Left ventricle myocardium inferior (tissue), 1 donor: ENCODE measurements at regions not wholly inside any gene's neighbourhood (a gene's known extent, or its start where the extent isn't known, plus 50 kb on each side); places are given as distances from the start of the nearest gene placed in this dataset.
"Not testable (repeated sequence)": the region's sequence is repeated elsewhere in the genome, so short reads cannot be mapped to it uniquely, and the experiment has no call there.

Experiments
- DNase-seq: peaks from one replicate; pipeline ENCODE4 v3.0.0-alpha.2; 2020
- H3K27ac ChIP-seq: fragments of 200-600 bp; replicated peaks from 2 replicates; pipeline ENCODE4 v1.8.0; 2021
- H3K27me3 ChIP-seq: fragments of 200-600 bp; 2 replicates; pipeline ENCODE4 v1.8.0; 2021; ENCODE audit warnings: low read depth
- H3K36me3 ChIP-seq: fragments of 200-600 bp; 2 replicates; pipeline ENCODE4 v1.8.0; 2021
- H3K4me1 ChIP-seq: fragments of 200-600 bp; 2 replicates; pipeline ENCODE4 v1.8.0; 2021
- H3K4me3 ChIP-seq: fragments of 200-600 bp; 2 replicates; pipeline ENCODE4 v1.8.0; 2021; ENCODE audit warnings: mild to moderate bottlenecking, moderate library complexity
- H3K9me3 ChIP-seq: fragments of 200-600 bp; replicated peaks from 2 replicates; pipeline ENCODE4 v1.8.0; 2021
- intact Hi-C: fragments of 100-400 bp; cut with micrococcal nuclease; formaldehyde crosslinking; loops from one replicate; pipeline ENCODE4 v1.11.0; 2022
- TF ChIP-seq, protein P1 (sequence below): fragments of 200-600 bp; IDR thresholded peaks from 2 replicates; pipeline ENCODE4 v1.8.0; 2021; ENCODE audit warnings: antibody characterized with exemption, mild to moderate bottlenecking, borderline replicate concordance
- donor health status: DM: no; HTN: yes; CAD: no; lungs with severe emphysema.

- Histone ChIP-seq H3K27ac (no peak overlapping the region), H3K9me3 (no peaks in the 10 kb centered on the region), H3K4me1 (peaks cover 7% of the 10 kb centered on the region), H3K27me3 (peaks cover 47% of the 10 kb centered on the region), H3K4me3 (no peak overlapping the region), H3K36me3 (no peaks in the 10 kb centered on the region)
- intact Hi-C loops: no loop called here
- DNase-seq: no peak
- TF ChIP-seq, protein P1, sequence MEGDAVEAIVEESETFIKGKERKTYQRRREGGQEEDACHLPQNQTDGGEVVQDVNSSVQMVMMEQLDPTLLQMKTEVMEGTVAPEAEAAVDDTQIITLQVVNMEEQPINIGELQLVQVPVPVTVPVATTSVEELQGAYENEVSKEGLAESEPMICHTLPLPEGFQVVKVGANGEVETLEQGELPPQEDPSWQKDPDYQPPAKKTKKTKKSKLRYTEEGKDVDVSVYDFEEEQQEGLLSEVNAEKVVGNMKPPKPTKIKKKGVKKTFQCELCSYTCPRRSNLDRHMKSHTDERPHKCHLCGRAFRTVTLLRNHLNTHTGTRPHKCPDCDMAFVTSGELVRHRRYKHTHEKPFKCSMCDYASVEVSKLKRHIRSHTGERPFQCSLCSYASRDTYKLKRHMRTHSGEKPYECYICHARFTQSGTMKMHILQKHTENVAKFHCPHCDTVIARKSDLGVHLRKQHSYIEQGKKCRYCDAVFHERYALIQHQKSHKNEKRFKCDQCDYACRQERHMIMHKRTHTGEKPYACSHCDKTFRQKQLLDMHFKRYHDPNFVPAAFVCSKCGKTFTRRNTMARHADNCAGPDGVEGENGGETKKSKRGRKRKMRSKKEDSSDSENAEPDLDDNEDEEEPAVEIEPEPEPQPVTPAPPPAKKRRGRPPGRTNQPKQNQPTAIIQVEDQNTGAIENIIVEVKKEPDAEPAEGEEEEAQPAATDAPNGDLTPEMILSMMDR: no peak
Observed at GRCh38 chr13:27349458-27349857, 75.0 kb upstream of the GTF3A start.

GRCh38 chr13:27350825-27351224 lies 73.6 kb upstream of the GTF3A start:
- H3K9me3 ChIP-seq, DNase-seq, intact Hi-C loops, H3K36me3 ChIP-seq, H3K4me3 ChIP-seq, H3K27ac ChIP-seq: not testable (repeated sequence)
- H3K4me1 ChIP-seq: peaks cover 12% of the 10 kb centered on the region
- peaks cover 40% of the 10 kb centered on the region for H3K27me3 ChIP-seq

DNA sequence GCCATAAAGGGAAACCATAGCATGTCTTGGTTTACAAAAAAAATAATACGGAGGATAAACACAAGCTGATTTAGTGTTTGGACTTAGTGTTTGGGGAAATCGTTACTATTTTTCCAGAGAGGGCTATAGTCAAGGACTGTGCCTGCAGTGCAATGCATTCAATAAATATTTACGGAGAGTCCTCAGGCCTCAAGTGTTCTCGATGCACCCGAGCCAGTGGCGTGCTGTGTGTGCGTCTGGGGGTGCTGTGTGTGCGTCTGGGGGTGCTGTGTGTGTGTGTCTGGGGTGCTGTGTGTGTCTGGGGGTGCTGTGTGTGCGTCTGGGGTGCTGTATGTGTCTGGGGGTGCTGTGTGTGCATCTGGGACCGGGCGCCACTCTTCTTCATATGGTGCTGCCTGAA lies 71.7 kb upstream of the GTF3A start:
- H3K36me3 ChIP-seq: no peaks in the 10 kb centered on the region
- TF ChIP-seq, protein P1: no peak
- no peaks in the 10 kb centered on the region for H3K9me3 ChIP-seq
- H3K4me3 ChIP-seq: no peak overlapping the region
- intact Hi-C loops: no loop called here
- H3K27me3 ChIP-seq: peaks cover 27% of the 10 kb centered on the region
- no peak for DNase-seq
- H3K4me1 ChIP-seq: peaks cover 13% of the 10 kb centered on the region
- H3K27ac ChIP-seq: no peak overlapping the region

- intact Hi-C loops: no loop called here
- Histone ChIP-seq H3K36me3 (no peaks in the 10 kb centered on the region), H3K4me3 (no peak overlapping the region), H3K4me1 (peaks cover 13% of the 10 kb centered on the region), H3K27ac (no peak overlapping the region), H3K27me3 (peaks cover 26% of the 10 kb centered on the region), H3K9me3 (no peaks in the 10 kb centered on the region)
- DNase-seq: no peak
- TF ChIP-seq, protein P1: no peak
Observed at GRCh38 chr13:27353166-27353583, 71.2 kb upstream of the GTF3A start.

- no peak for DNase-seq
- no peaks in the 10 kb centered on the region for H3K36me3 ChIP-seq
- H3K4me1 ChIP-seq: peaks cover 13% of the 10 kb centered on the region
- no peaks in the 10 kb centered on the region for H3K9me3 ChIP-seq
- peaks cover 20% of the 10 kb centered on the region for H3K27me3 ChIP-seq
- no peak overlapping the region for H3K4me3 ChIP-seq
- intact Hi-C loops: no loop called here
- TF ChIP-seq, protein P1: no peak
- no peak overlapping the region for H3K27ac ChIP-seq
Observed at GRCh38 chr13:27353708-27354107, 70.7 kb upstream of the GTF3A start.

DNA sequence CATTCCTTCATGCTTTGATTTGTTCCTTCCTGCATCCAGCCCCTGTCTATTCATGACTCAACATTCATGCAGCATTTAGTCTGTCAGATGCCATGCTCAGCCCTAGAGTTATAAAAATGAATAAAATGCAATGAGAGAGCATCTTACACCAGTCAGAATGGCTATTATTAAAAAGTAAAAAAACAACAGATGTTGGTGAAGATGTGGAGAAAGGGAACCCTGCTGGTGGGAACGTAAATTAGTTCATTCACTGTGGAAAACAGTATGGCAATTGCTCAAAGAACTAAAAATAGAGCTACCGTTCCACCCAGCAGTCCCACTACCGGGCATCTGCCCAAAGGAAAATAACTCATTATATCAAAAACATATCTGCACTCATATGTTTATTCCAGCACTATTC lies 70.0 kb upstream of the GTF3A start:
- Histone ChIP-seq H3K4me1 (peaks cover 13% of the 10 kb centered on the region), H3K27ac (no peak overlapping the region), H3K27me3 (peaks cover 15% of the 10 kb centered on the region), H3K4me3 (no peak overlapping the region), H3K9me3 (no peaks in the 10 kb centered on the region), H3K36me3 (no peaks in the 10 kb centered on the region)
- DNase-seq: no peak
- TF ChIP-seq, protein P1: peak; percentile 34
- intact Hi-C loops: no loop called here
